H4 (cell line): ENCODE measurements at regions not wholly inside any gene's neighbourhood (a gene's known extent, or its start where the extent isn't known, plus 50 kb on each side); places are given as distances from the start of the nearest gene placed in this dataset.

Source experiments
- DNase-seq: peaks from one replicate; pipeline ENCODE4 v3.0.0-alpha.2; 2015; ENCODE audit warnings: low spot score

GRCh38 chr17:73983621-73984400 lies 219.7 kb upstream of the RPL38 start:
- no peak for DNase-seq

GRCh38 chr17:73984941-73985340 lies 218.5 kb upstream of the RPL38 start:
- DNase-seq = peak; percentile 36

GRCh38 chr17:73985466-73986015 lies 217.9 kb upstream of the RPL38 start:
- DNase-seq = no peak

- DNase-seq = no peak
These were observed 216.8 kb upstream of the RPL38 start for GRCh38 chr17:73986641-73987177.

- no peak for DNase-seq
These were observed 216.1 kb upstream of the RPL38 start for GRCh38 chr17:73987395-73987794.

- no peak for DNase-seq
These were observed 215.5 kb upstream of the RPL38 start for GRCh38 chr17:73987845-73988509.

GRCh38 chr17:73989671-73990070 lies 213.8 kb upstream of the RPL38 start:
- DNase-seq = no peak

GRCh38 chr17:73990290-73990689 lies 213.2 kb upstream of the RPL38 start:
- no peak for DNase-seq

GRCh38 chr17:73991260-73991659 lies 212.2 kb upstream of the RPL38 start:
- no peak for DNase-seq

- no peak for DNase-seq
These were observed 208.5 kb upstream of the RPL38 start for GRCh38 chr17:73994946-73995345.

GRCh38 chr17:73997059-73997458 lies 206.4 kb upstream of the RPL38 start:
- DNase-seq = no peak

- no peak for DNase-seq
These were observed 205.2 kb upstream of the RPL38 start for GRCh38 chr17:73998249-73998648.

GRCh38 chr17:73998653-73999645 lies 204.5 kb upstream of the RPL38 start:
- peak; percentile 30 for DNase-seq

- DNase-seq = no peak
These were observed 202.3 kb upstream of the RPL38 start for GRCh38 chr17:74001145-74001544.

- no peak for DNase-seq
These were observed 201.2 kb upstream of the RPL38 start for GRCh38 chr17:74002241-74002640.

- DNase-seq = no peak
These were observed 199.4 kb upstream of the RPL38 start for GRCh38 chr17:74004056-74004455.

- no peak for DNase-seq
These were observed 197.7 kb upstream of the RPL38 start for GRCh38 chr17:74005790-74006189.

- DNase-seq = no peak
These were observed 197.1 kb upstream of the RPL38 start for GRCh38 chr17:74006371-74006770.

GRCh38 chr17:74008196-74008595 lies 195.3 kb upstream of the RPL38 start:
- DNase-seq = peak; percentile 29

GRCh38 chr17:74009056-74009625 lies 194.3 kb upstream of the RPL38 start:
- no peak for DNase-seq

- DNase-seq = no peak
These were observed 192.6 kb upstream of the RPL38 start for GRCh38 chr17:74010903-74011302.
